Heart right ventricle (tissue), 16 donors: ENCODE measurements at regions not wholly inside any gene's neighbourhood (a gene's known extent, or its start where the extent isn't known, plus 50 kb on each side); places are given as distances from the start of the nearest gene placed in this dataset.

Experiments used
- ATAC-seq, 8 donors: fragments of 200-7000 bp; cut with Tn5 transposase; one replicate each; pipeline ENCODE4 v1.9.1; 2020; ENCODE audit warnings: mild to moderate bottlenecking in 8 of 8, moderate library complexity in 8 of 8, moderate number of reproducible peaks in 1 of 8
- DNase-seq, 2 donors: peaks; one replicate each; pipeline ENCODE4 v3.0.0-alpha.2; 2020
- H3K27ac ChIP-seq, 10 donors: fragments of 200-600 bp; sonication (generic) in 2 of 10; one replicate each; pipeline versions ENCODE4 v1.5.0 to v1.8.0; 2020 to 2022; ENCODE audit warnings: mild to moderate bottlenecking in 3 of 10
- H3K27me3 ChIP-seq, 7 donors: fragments of 200-600 bp; one replicate each; pipeline ENCODE4 v1.8.0; 2021 to 2022; ENCODE audit warnings: mild to moderate bottlenecking in 2 of 7
- H3K36me3 ChIP-seq, 9 donors: fragments of 200-600 bp; sonication (generic) in 1 of 9; one replicate each; pipeline versions ENCODE4 v1.5.0 to v1.8.0; 2020 to 2022; ENCODE audit warnings: mild to moderate bottlenecking in 2 of 9
- H3K4me1 ChIP-seq, 9 donors: fragments of 200-600 bp; sonication (generic) in 1 of 9; one replicate each; pipeline versions ENCODE4 v1.5.0 to v1.8.0; 2020 to 2022; ENCODE audit warnings: mild to moderate bottlenecking in 4 of 9
- H3K4me3 ChIP-seq, 10 donors: fragments of 200-600 bp; sonication (generic) in 2 of 10; one replicate each; pipeline versions ENCODE4 v1.5.0 to v1.8.0; 2020 to 2022; ENCODE audit warnings: mild to moderate bottlenecking in 7 of 10, moderate library complexity in 2 of 10
- H3K9me3 ChIP-seq, 11 donors: fragments of 200-600 bp in 10 of 11; sonication (generic) in 2 of 11; one replicate each; pipeline versions ENCODE4 v1.5.0 to v1.8.0; 2013 to 2022; ENCODE audit warnings: mild to moderate bottlenecking in 2 of 11, control low read depth in 1 of 11, moderate library complexity in 1 of 11
- WGBS, 2 donors: extraction: QIAGEN DNeasy Blood & Tissue Kit; methylation state at CpG; one replicate each; pipeline ENCODE4 v1.1.7; 2013; ENCODE audit warnings: inconsistent platforms in 1 of 2; 5-methylcytosine and 5-hydroxymethylcytosine counted together
- intact Hi-C, 10 donors: fragments of 100-400 bp; cut with DNase I; formaldehyde crosslinking; loops; one replicate each; pipeline versions ENCODE4 v1.11.1 to v1.14.2; 2022
- TF ChIP-seq, protein P1 (sequence below), 9 donors: fragments of 200-600 bp; sonication (generic) in 2 of 9; IDR thresholded peaks; one replicate each; pipeline versions ENCODE4 v1.5.0 to v1.8.0; 2021 to 2022; ENCODE audit warnings: antibody characterized with exemption in 9 of 9, mild to moderate bottlenecking in 5 of 9, moderate library complexity in 1 of 9
- donor health status: Arrhythmogenic right ventricular cardiomyopathy.
- donor health status: ischemic (EF 13 %, LVEDD 7.1; RV severe dilation, severe dysfunction).
- donor health status: healthy with polysubstance abuse.
- donor health status: DM: no; HTN: yes; CAD: no.
- donor health status: DM: no; HTN: no; CAD: no.
- donor health status: ischemic (EF 25% LVEDD 6.9; RV normal size, moderate dysfunction).
- donor health status: ischemic (EF 25% LVEDD 5.7; RV mildly dilated, moderate dysfunction).
- donor health status: healthy.
- donor health status: DM: yes; HTN: yes; CAD: no.
- donor health status: Ischemic cardiomyopathy.
- donor health status: ischemic (EF 35%, LVEDD 5.7; RV mildly dilated, moderate dysfunction).
- donor health status: nonischemic (EF 11% LVEDD 7.7; RV severe dilation, severe dysfunction).
- donor health status: DM: yes; HTN: yes; CAD: no.
- donor health status: PGD.
- donor health status: ischemic (EF 29% LVEDD 5.4; RV normal size, mild dysfunction).
- donor health status: nonischemic (EF 23%, LVEDD 6.1; RV moderate dilation, normal function).

DNA sequence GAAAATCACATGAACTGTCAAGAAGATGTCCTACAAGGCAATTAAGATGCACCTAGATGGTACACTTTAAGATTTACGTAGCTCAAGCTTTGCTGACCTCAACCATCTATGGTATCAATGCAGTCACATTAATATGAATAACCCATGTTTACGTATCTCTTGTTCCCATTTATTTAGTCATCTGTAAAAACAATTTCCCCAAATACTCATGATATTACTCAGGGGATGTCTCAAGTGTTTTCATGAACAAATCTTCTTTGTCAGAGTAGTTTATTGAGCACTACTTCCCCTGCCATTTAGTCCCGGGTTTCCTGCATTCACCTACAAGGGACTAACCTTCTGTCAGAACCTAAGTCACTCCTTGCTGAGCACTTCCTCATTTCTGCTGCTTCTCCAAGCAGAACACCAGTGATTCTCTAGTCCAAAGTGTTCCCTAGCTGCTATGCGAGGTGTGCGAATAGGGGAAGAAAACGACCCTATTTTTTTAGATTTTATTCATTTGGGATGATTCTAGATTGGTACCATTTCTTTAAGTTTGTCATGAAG is 554.3 kb upstream of the LRRC4C start:
- DNase-seq (no peak), ATAC-seq (no peak)
- Histone ChIP-seq H3K27ac (no peak overlapping the region), H3K9me3 (peaks cover 0 to 7% (median 0%) of the 10 kb centered on the region in 11 donors), H3K36me3 (no peaks in the 10 kb centered on the region), H3K27me3 (no peaks in the 10 kb centered on the region), H3K4me3 (no peak overlapping the region), H3K4me1 (no peaks in the 10 kb centered on the region)
- TF ChIP-seq, protein P1, sequence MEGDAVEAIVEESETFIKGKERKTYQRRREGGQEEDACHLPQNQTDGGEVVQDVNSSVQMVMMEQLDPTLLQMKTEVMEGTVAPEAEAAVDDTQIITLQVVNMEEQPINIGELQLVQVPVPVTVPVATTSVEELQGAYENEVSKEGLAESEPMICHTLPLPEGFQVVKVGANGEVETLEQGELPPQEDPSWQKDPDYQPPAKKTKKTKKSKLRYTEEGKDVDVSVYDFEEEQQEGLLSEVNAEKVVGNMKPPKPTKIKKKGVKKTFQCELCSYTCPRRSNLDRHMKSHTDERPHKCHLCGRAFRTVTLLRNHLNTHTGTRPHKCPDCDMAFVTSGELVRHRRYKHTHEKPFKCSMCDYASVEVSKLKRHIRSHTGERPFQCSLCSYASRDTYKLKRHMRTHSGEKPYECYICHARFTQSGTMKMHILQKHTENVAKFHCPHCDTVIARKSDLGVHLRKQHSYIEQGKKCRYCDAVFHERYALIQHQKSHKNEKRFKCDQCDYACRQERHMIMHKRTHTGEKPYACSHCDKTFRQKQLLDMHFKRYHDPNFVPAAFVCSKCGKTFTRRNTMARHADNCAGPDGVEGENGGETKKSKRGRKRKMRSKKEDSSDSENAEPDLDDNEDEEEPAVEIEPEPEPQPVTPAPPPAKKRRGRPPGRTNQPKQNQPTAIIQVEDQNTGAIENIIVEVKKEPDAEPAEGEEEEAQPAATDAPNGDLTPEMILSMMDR (IDR thresholded peaks at IDR 0.05), result no peak
- 82 to 87% methylated on average over 6 of the region's 6 CpGs for WGBS, 2 donors
- intact Hi-C loops, result no loop called here

DNA sequence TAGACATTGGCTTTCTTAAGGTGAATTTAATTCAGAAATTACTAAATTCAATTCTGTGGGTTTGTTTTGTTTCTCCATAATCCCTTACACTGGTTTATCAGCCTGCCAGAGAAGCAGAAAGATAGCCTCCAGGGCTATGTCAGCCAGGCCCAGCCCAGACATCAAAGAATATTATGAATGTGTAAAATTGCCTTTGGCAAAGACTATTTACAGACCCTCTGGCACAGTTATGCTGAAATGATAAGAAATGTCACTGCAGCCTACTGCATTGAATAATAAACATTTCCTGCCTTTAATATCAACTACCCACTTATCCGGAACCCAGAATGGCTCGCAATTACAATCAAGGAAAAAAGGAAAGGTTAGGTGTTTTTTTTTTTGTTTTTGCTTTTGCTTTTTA is 562.5 kb upstream of the LRRC4C start:
- ATAC-seq (no peak), DNase-seq (no peak)
- Histone ChIP-seq H3K4me3 (no peak overlapping the region), H3K9me3 (peaks cover 0 to 4% (median 0%) of the 10 kb centered on the region in 11 donors), H3K27me3 (no peaks in the 10 kb centered on the region), H3K4me1 (no peaks in the 10 kb centered on the region), H3K36me3 (no peaks in the 10 kb centered on the region), H3K27ac (no peak overlapping the region)
- intact Hi-C loops, result no loop called here
- TF ChIP-seq, protein P1 (IDR thresholded peaks at IDR 0.05), result no peak
- 56 to 58% methylated on average over 2 of the region's 2 CpGs for WGBS, 2 donors

DNA sequence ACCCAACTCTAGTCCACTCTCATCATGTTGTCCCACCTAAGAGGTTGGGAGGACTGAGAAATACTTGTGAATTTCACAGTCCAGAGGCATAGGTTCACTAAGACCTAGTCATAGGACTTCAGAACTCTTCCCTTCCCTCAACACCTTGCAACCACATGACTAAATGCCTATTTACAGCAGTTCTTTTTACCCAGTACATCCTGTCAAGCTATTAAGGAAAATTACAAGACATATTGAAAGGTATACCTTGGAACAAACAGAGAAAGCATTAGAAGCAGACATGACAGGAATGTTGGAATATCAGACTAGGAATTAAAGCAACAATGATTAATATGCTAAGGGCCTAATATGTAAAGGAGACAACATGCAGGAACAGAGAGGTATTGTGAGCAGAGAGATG is 563.8 kb upstream of the LRRC4C start:
- intact Hi-C loops, result no loop called here
- Histone ChIP-seq H3K36me3 (no peaks in the 10 kb centered on the region), H3K9me3 (peaks cover 0 to 4% (median 0%) of the 10 kb centered on the region in 11 donors), H3K27ac (no peak overlapping the region), H3K4me3 (no peak overlapping the region), H3K4me1 (no peaks in the 10 kb centered on the region), H3K27me3 (no peaks in the 10 kb centered on the region)
- ATAC-seq (no peak), DNase-seq (no peak)
- TF ChIP-seq, protein P1 (IDR thresholded peaks at IDR 0.05), result no peak

DNA sequence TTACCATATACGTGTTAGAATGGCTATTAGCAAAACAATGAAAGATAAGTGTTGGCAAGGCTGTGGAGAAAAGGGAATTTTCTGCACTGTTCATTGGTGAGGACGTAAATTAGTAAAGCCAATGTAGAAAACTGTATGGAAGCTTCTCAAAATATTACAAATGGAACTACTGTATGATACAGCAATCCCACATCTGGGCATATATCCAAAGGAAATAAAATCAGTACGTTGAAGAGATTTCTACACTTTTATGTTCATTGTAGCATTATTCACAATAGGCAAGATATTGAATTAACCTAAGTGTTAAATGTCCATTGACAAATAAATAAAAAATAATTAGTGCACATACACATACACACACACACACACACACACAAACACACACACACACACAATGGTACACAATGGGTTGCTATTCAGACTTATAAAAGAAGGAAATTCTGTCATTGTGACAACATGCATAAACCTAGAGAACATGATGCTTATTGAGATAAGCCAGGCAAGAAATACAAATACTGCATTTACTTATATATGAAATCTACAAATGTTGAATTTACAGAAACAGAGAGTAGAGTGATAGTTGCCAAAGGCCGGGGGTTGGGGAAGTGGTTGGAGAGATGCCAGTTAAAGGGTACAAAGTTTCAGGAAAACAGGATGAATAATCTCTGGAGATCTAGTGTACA is 565.8 kb upstream of the LRRC4C start:
- WGBS, 2 donors, result 50 to 51% methylated on average over 4 of the region's 4 CpGs
- Histone ChIP-seq H3K9me3 (peaks cover 0 to 7% (median 0%) of the 10 kb centered on the region in 11 donors), H3K36me3 (no peaks in the 10 kb centered on the region), H3K27me3 (no peaks in the 10 kb centered on the region), H3K4me1 (no peaks in the 10 kb centered on the region), H3K4me3 (no peak overlapping the region), H3K27ac (no peak overlapping the region)
- TF ChIP-seq, protein P1 (IDR thresholded peaks at IDR 0.05), result no peak
- DNase-seq (no peak), ATAC-seq (no peak)
- intact Hi-C loops, result no loop called here
